PC-3 (cell line): ENCODE measurements at regions not wholly inside any gene's neighbourhood (a gene's known extent, or its start where the extent isn't known, plus 50 kb on each side); places are given as distances from the start of the nearest gene placed in this dataset.

Source experiments
- ATAC-seq: fragments of 200-7000 bp; cut with Tn5 transposase; 2 replicates; pipeline ENCODE4 v1.9.1; 2020; ENCODE audit warnings: mild to moderate bottlenecking, moderate library complexity
- BruUV-seq: library from RNA; stranded (reverse); fragments of 400-500 nt; replicated peaks from 2 replicates; lab custom pipeline; 2021; lab: Mats Ljungman, UMichigan
- CTCF ChIA-PET: fragments of 300-600 bp; sonication (Branson Sonifier 250); formaldehyde crosslinking; loops from one replicate; lab custom pipeline; 2022; ENCODE audit warnings: antibody characterized with exemption; lab: Charles Lee
- POLR2A ChIA-PET: fragments of 300-600 bp; sonication (Branson Sonifier 250); formaldehyde crosslinking; loops from one replicate; lab custom pipeline; 2022; ENCODE audit warnings: antibody characterized with exemption; ENCODE audit not compliant: unreplicated experiment; lab: Charles Lee
- DNase-seq: peaks from one replicate; pipeline ENCODE4 v3.0.0-alpha.2; 2015
- H2AFZ ChIP-seq: fragments of 300-600 bp; sonication (generic); 2 replicates; pipeline ENCODE4 v1.6.0; 2016; ENCODE audit warnings: antibody characterized with exemption, low read length
- H3F3A ChIP-seq: fragments of 300-600 bp; sonication (generic); one replicate; pipeline ENCODE4 v1.6.0; 2017; ENCODE audit warnings: antibody characterized with exemption, low read length, control low read depth, mild to moderate bottlenecking; ENCODE audit not compliant: unreplicated experiment
- H3K27ac ChIP-seq: fragments of 300-600 bp; sonication (generic); 2 replicates; pipeline ENCODE4 v1.5.1; 2016; ENCODE audit warnings: mild to moderate bottlenecking, low read length
- H3K27me3 ChIP-seq: fragments of 300-600 bp; sonication (generic); 2 replicates; pipeline ENCODE4 v1.6.1; 2016; ENCODE audit warnings: low read length, mixed read lengths
- H3K36me3 ChIP-seq: fragments of 300-600 bp; sonication (generic); 2 replicates; pipeline ENCODE4 v1.6.1; 2016; ENCODE audit warnings: low read depth, mixed run types, low read length, mixed read lengths
- H3K4me1 ChIP-seq: fragments of 300-600 bp; sonication (generic); 2 replicates; pipeline ENCODE4 v1.5.1; 2016; ENCODE audit warnings: low read length; ENCODE audit not compliant: insufficient read depth
- H3K4me2 ChIP-seq: fragments of 300-600 bp; sonication (generic); 2 replicates; pipeline ENCODE4 v1.6.0; 2016; ENCODE audit warnings: low read length
- H3K4me3 ChIP-seq: fragments of 300-600 bp; sonication (generic); 2 replicates; pipeline ENCODE4 v1.5.1; 2016; ENCODE audit warnings: mild to moderate bottlenecking, low read length, mixed read lengths
- H3K79me2 ChIP-seq: fragments of 300-600 bp; sonication (generic); 2 replicates; pipeline ENCODE4 v1.6.1; 2017; ENCODE audit warnings: low read length, mixed read lengths
- H3K9ac ChIP-seq: fragments of 300-600 bp; sonication (generic); 2 replicates; pipeline ENCODE4 v1.6.0; 2016; ENCODE audit warnings: mild to moderate bottlenecking, low read length
- H3K9me2 ChIP-seq: fragments of 300-600 bp; sonication (generic); replicated peaks from 2 replicates; pipeline ENCODE4 v1.6.1; 2016; ENCODE audit warnings: mixed run types, low read length, mixed read lengths
- H3K9me3 ChIP-seq: fragments of 300-600 bp; sonication (generic); 2 replicates; pipeline ENCODE4 v1.6.1; 2016; ENCODE audit warnings: low read length, mixed read lengths
- H4K20me1 ChIP-seq: fragments of 300-600 bp; sonication (generic); 2 replicates; pipeline ENCODE4 v1.6.1; 2016; ENCODE audit warnings: low read length, mixed read lengths
- EZH2 ChIP-seq: fragments of 300-600 bp; sonication (generic); IDR thresholded peaks from one replicate; pipeline ENCODE4 v1.6.1; 2017; ENCODE audit warnings: antibody characterized with exemption, mild to moderate bottlenecking, low read length; ENCODE audit not compliant: unreplicated experiment
- EZH2phosphoT487 ChIP-seq: fragments of 300-600 bp; sonication (generic); IDR thresholded peaks from 2 replicates; pipeline ENCODE4 v1.6.1; 2018; ENCODE audit warnings: mild to moderate bottlenecking, antibody characterized with exemption, low read length, borderline replicate concordance
- intact Hi-C: fragments of 100-400 bp; cut with micrococcal nuclease; formaldehyde crosslinking; loops from 2 replicates; pipeline ENCODE4 v1.9.0; 2023
- TF ChIP-seq, protein P1 (sequence below): fragments of 300-600 bp; sonication (generic); conservative IDR thresholded peaks from 2 replicates; pipeline ENCODE4 v1.5.1; 2017; ENCODE audit warnings: antibody characterized with exemption, low read depth, mild to moderate bottlenecking, low read length

DNA sequence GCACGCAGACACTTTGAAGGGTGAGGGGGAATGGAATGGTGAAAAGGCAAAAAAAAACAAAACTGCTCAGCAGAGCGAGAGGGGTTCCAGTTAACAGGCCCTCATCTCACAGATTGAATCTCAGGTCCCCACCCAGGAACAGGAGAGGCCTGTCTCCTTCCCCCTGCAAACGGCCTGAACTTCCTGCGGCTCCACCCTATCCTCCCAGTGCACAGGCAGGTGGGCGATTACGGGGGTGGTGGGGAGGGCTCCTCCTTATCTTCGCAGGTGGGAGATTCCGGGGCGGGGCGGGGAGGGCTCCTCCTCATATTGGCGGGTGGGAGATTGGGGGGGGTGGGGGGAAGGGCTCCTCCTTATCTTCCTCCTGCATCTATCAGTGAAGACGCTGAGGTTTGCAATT is 129.0 kb downstream of the SOX4 start:
- POLR2A ChIA-PET, result no interaction called here
- Histone ChIP-seq H3K9me2 (no peaks in the 10 kb centered on the region), H3K9ac (no peak overlapping the region), H3K4me2 (no peak overlapping the region), H3K36me3 (no peaks in the 10 kb centered on the region), H3K4me3 (no peak overlapping the region), H3K9me3 (no peaks in the 10 kb centered on the region), H3F3A (no peaks in the 10 kb centered on the region), H4K20me1 (no peaks in the 10 kb centered on the region), H3K27ac (no peak overlapping the region), H3K27me3 (no peaks in the 10 kb centered on the region), H3K4me1 (no peaks in the 10 kb centered on the region), H2AFZ (no peak overlapping the region), H3K79me2 (no peaks in the 10 kb centered on the region)
- TF ChIP-seq EZH2phosphoT487 (no peak), EZH2 (no peak)
- TF ChIP-seq, protein P1, sequence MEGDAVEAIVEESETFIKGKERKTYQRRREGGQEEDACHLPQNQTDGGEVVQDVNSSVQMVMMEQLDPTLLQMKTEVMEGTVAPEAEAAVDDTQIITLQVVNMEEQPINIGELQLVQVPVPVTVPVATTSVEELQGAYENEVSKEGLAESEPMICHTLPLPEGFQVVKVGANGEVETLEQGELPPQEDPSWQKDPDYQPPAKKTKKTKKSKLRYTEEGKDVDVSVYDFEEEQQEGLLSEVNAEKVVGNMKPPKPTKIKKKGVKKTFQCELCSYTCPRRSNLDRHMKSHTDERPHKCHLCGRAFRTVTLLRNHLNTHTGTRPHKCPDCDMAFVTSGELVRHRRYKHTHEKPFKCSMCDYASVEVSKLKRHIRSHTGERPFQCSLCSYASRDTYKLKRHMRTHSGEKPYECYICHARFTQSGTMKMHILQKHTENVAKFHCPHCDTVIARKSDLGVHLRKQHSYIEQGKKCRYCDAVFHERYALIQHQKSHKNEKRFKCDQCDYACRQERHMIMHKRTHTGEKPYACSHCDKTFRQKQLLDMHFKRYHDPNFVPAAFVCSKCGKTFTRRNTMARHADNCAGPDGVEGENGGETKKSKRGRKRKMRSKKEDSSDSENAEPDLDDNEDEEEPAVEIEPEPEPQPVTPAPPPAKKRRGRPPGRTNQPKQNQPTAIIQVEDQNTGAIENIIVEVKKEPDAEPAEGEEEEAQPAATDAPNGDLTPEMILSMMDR, result no peak
- ATAC-seq (no peak), DNase-seq (no peak)
- intact Hi-C loops, result no loop called here
- no TSS peak for BruUV-seq
- CTCF ChIA-PET, result interaction anchor here (0.6 kb wide), 1 partner anchor 1603 kb away, joined by 7 read pairs; no protein-coding TSS in a partner anchor

DNA sequence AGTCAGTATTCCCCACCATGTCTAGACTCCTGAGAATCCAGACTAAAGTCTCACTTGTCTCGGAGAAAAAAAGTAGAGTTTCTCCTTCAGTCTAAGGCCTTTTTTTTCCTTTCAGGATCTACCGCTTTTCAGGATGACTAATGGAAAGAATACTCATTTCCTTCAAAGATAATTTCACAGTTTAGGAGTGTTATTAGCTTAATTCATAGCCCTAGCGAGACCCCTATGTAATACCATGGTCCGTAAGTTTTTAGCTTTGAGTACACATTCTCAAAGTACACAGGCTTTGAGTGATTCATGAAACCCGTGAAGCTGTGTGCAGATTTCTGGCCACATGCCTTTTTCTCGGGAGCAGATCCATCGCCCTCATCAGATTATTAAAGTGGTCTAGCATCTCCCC is 133.1 kb downstream of the SOX4 start:
- no peaks in the 10 kb centered on the region for H3K9me3 ChIP-seq

DNA sequence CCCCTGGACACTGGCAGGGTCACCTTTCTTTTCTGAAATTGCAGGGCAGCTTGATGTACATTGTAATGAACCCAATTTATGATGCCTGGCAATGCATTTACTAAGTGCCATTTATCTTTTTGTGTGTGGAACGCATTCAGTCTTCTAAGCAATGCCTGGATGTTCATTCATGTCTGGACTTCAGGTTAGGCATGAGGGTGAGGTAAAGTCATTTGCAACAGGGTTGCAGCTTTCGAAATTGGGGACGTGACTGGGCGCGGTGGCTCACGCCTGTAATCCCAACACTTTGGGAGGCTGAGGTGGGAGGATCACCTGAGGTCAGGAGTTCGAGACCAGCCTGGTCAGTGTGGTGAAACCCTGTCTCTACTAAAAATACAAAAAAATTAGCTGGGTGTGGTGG is 134.6 kb downstream of the SOX4 start:
- no TSS peak for BruUV-seq
- peaks cover 22% of the 10 kb centered on the region for H3K4me1 ChIP-seq
- intact Hi-C loops, result no loop called here
- POLR2A ChIA-PET, result no interaction called here
- CTCF ChIA-PET, result no interaction called here
- H2AFZ ChIP-seq, result no peak overlapping the region
- DNase-seq (no peak), ATAC-seq (no peak)
- no peaks in the 10 kb centered on the region for H3F3A ChIP-seq
- no peak overlapping the region for H3K27ac ChIP-seq
- no peaks in the 10 kb centered on the region for H3K36me3 ChIP-seq
- no peaks in the 10 kb centered on the region for H3K9me3 ChIP-seq
- H3K4me2 ChIP-seq, result no peak overlapping the region
- no peak overlapping the region for H3K4me3 ChIP-seq
- no peaks in the 10 kb centered on the region for H3K9me2 ChIP-seq
- no peaks in the 10 kb centered on the region for H3K79me2 ChIP-seq
- no peaks in the 10 kb centered on the region for H4K20me1 ChIP-seq
- TF ChIP-seq EZH2phosphoT487 (no peak), EZH2 (no peak)
- TF ChIP-seq, protein P1, result no peak
- H3K27me3 ChIP-seq, result no peaks in the 10 kb centered on the region
- no peak overlapping the region for H3K9ac ChIP-seq

More for the DNA sequence above, 133.1 kb downstream of the SOX4 start:
- no peaks in the 10 kb centered on the region for H3F3A ChIP-seq
- H3K4me3 ChIP-seq, result no peak overlapping the region
- H4K20me1 ChIP-seq, result no peaks in the 10 kb centered on the region
- H3K9me2 ChIP-seq, result no peaks in the 10 kb centered on the region
- H3K4me2 ChIP-seq, result no peak overlapping the region
- TF ChIP-seq EZH2phosphoT487 (no peak), EZH2 (no peak)
- TF ChIP-seq, protein P1, result no peak
- no peaks in the 10 kb centered on the region for H3K27me3 ChIP-seq
- no peak for ATAC-seq
- no peak overlapping the region for H3K27ac ChIP-seq
- no peak overlapping the region for H2AFZ ChIP-seq
- peak; percentile 31 for DNase-seq
- ChIA-PET POLR2A (no interaction called here), CTCF (no interaction called here)
- intact Hi-C loops, result no loop called here
- H3K36me3 ChIP-seq, result no peaks in the 10 kb centered on the region
- no peaks in the 10 kb centered on the region for H3K79me2 ChIP-seq
- no peak overlapping the region for H3K9ac ChIP-seq
- peaks cover 8% of the 10 kb centered on the region for H3K4me1 ChIP-seq
- no TSS peak for BruUV-seq
